Lower leg skin (tissue), 3 donors: ENCODE measurements at regions not wholly inside any gene's neighbourhood (a gene's known extent, or its start where the extent isn't known, plus 50 kb on each side); places are given as distances from the start of the nearest gene placed in this dataset.

Experiments
- CTCF ChIP-seq, 3 donors: fragments of 450-650 bp; IDR thresholded peaks; one replicate each; pipeline ENCODE4 v1.5.1; 2016; ENCODE audit warnings: antibody characterized with exemption in 3 of 3, mild to moderate bottlenecking in 3 of 3, moderate library complexity in 2 of 3
- POLR2A ChIP-seq, 2 donors: fragments of 450-650 bp; IDR thresholded peaks; one replicate each; pipeline ENCODE4 v1.6.1; 2016 to 2017; ENCODE audit warnings: antibody characterized with exemption in 2 of 2, mild to moderate bottlenecking in 1 of 2, moderate library complexity in 1 of 2

GRCh38 chr17:72560303-72561247, 439.8 kb downstream of the SOX9 start:
- TF ChIP-seq CTCF (IDR thresholded peaks at IDR 0.05) = no peak
- no peak for TF ChIP-seq POLR2A (IDR thresholded peaks at IDR 0.05)
